ENCODE measurements at regions not wholly inside any gene's neighbourhood (a gene's known extent, or its start where the extent isn't known, plus 50 kb on each side); places are given as distances from the start of the nearest gene placed in this dataset.

- no peak for DNase-seq (ENCODE audit: low read depth in 2 of 3, low spot score in 1 of 3)
Observed at GRCh38 chr9:75408391-75408790, 320.1 kb downstream of the OSTF1 start.

GRCh38 chr9:75410405-75410804 is 322.1 kb downstream of the OSTF1 start:
- no peak for DNase-seq (ENCODE audit: low read depth in 2 of 3, low spot score in 1 of 3)

GRCh38 chr9:75414371-75415160 is 326.3 kb downstream of the OSTF1 start:
- DNase-seq (ENCODE audit: low read depth in 2 of 3, low spot score in 1 of 3): no peak

- DNase-seq (ENCODE audit: low read depth in 2 of 3, low spot score in 1 of 3): no peak
Observed at GRCh38 chr9:75417471-75417870, 329.2 kb downstream of the OSTF1 start.

- no peak for DNase-seq (ENCODE audit: low read depth in 2 of 3, low spot score in 1 of 3)
Observed at GRCh38 chr9:75418518-75418917, 330.2 kb downstream of the OSTF1 start.

GRCh38 chr9:75422944-75423522 is 334.7 kb downstream of the OSTF1 start:
- no peak for DNase-seq (ENCODE audit: low read depth in 2 of 3, low spot score in 1 of 3)

- DNase-seq (ENCODE audit: low read depth in 2 of 3, low spot score in 1 of 3): no peak
Observed at GRCh38 chr9:75429531-75430475, 341.5 kb downstream of the OSTF1 start.

- DNase-seq (ENCODE audit: low read depth in 2 of 3, low spot score in 1 of 3): no peak
Observed at GRCh38 chr9:75431375-75431774, 343.1 kb downstream of the OSTF1 start.

- DNase-seq (ENCODE audit: low read depth in 2 of 3, low spot score in 1 of 3): no peak
Observed at GRCh38 chr9:75432386-75432785, 344.1 kb downstream of the OSTF1 start.

GRCh38 chr9:75432888-75433287 is 344.6 kb downstream of the OSTF1 start:
- DNase-seq (ENCODE audit: low read depth in 2 of 3, low spot score in 1 of 3): no peak

GRCh38 chr9:75438716-75439115 is 350.4 kb downstream of the OSTF1 start:
- no peak for DNase-seq (ENCODE audit: low read depth in 2 of 3, low spot score in 1 of 3)

- no peak for DNase-seq (ENCODE audit: low read depth in 2 of 3, low spot score in 1 of 3)
Observed at GRCh38 chr9:75440914-75441313, 352.6 kb downstream of the OSTF1 start.

GRCh38 chr9:75445144-75445543 is 356.8 kb downstream of the OSTF1 start:
- no peak for DNase-seq (ENCODE audit: low read depth in 2 of 3, low spot score in 1 of 3)

GRCh38 chr9:75447281-75447680 is 359.0 kb downstream of the OSTF1 start:
- no peak for DNase-seq (ENCODE audit: low read depth in 2 of 3, low spot score in 1 of 3)

GRCh38 chr9:75448281-75448680 is 360.0 kb downstream of the OSTF1 start:
- no peak for DNase-seq (ENCODE audit: low read depth in 2 of 3, low spot score in 1 of 3)

- no peak for DNase-seq (ENCODE audit: low read depth in 2 of 3, low spot score in 1 of 3)
Observed at GRCh38 chr9:75448955-75449354, 360.6 kb downstream of the OSTF1 start.

- no peak for DNase-seq (ENCODE audit: low read depth in 2 of 3, low spot score in 1 of 3)
Observed at GRCh38 chr9:75451045-75451444, 362.7 kb downstream of the OSTF1 start.

- no peak for DNase-seq (ENCODE audit: low read depth in 2 of 3, low spot score in 1 of 3)
Observed at GRCh38 chr9:75451505-75451904, 363.2 kb downstream of the OSTF1 start.

- no peak for DNase-seq (ENCODE audit: low read depth in 2 of 3, low spot score in 1 of 3)
Observed at GRCh38 chr9:75452512-75452911, 364.2 kb downstream of the OSTF1 start.

- DNase-seq (ENCODE audit: low read depth in 2 of 3, low spot score in 1 of 3): no peak
Observed at GRCh38 chr9:75454043-75454442, 365.7 kb downstream of the OSTF1 start.

- DNase-seq (ENCODE audit: low read depth in 2 of 3, low spot score in 1 of 3): no peak
Observed at GRCh38 chr9:75454891-75455290, 366.6 kb downstream of the OSTF1 start.

- DNase-seq (ENCODE audit: low read depth in 2 of 3, low spot score in 1 of 3): no peak
Observed at GRCh38 chr9:75455444-75455921, 367.2 kb downstream of the OSTF1 start.

Measured in stimulated activated CD4-positive, alpha-beta T cell treated with anti-CD3 and anti-CD28 coated beads, Interleukin-12 subunit alpha, Interleukin-12 subunit beta, amount 100 ng/mL, for 48 hours (primary cell).